Neural progenitor cell (in vitro differentiated cells): ENCODE measurements at regions not wholly inside any gene's neighbourhood (a gene's known extent, or its start where the extent isn't known, plus 50 kb on each side); places are given as distances from the start of the nearest gene placed in this dataset.

ENCODE experiments used
- DNase-seq: peaks from one replicate; pipeline ENCODE4 v3.0.0-alpha.2; 2016; ENCODE audit warnings: low spot score
- H2AFZ ChIP-seq: fragments of 200-600 bp; sonication (generic); replicated peaks from 2 replicates; pipeline ENCODE4 v1.6.1; 2016; ENCODE audit warnings: antibody characterized with exemption
- H3F3A ChIP-seq: fragments of 200-600 bp; sonication (generic); 2 replicates; pipeline ENCODE4 v1.6.1; 2016; ENCODE audit warnings: antibody characterized with exemption, low read depth
- H3K27ac ChIP-seq: fragments of 200-600 bp; sonication (generic); 2 replicates; pipeline ENCODE4 v1.5.1; 2016; ENCODE audit warnings: mild to moderate bottlenecking
- H3K27me3 ChIP-seq: fragments of 200-600 bp; sonication (generic); 2 replicates; pipeline ENCODE4 v1.6.1; 2016; ENCODE audit warnings: mild to moderate bottlenecking, moderate library complexity
- H3K36me3 ChIP-seq: fragments of 200-600 bp; sonication (generic); 2 replicates; pipeline ENCODE4 v1.5.1; 2016
- H3K4me1 ChIP-seq: fragments of 200-600 bp; sonication (generic); 2 replicates; pipeline ENCODE4 v1.6.1; 2016; ENCODE audit warnings: mixed run types
- H3K4me2 ChIP-seq: fragments of 200-600 bp; sonication (generic); 2 replicates; pipeline ENCODE4 v1.6.1; 2016
- H3K4me3 ChIP-seq: fragments of 200-600 bp; sonication (generic); 2 replicates; pipeline ENCODE4 v1.5.1; 2016
- H3K79me2 ChIP-seq: fragments of 200-600 bp; sonication (generic); 2 replicates; pipeline ENCODE4 v1.6.1; 2016; ENCODE audit warnings: low read depth
- H3K9ac ChIP-seq: fragments of 200-600 bp; sonication (generic); 2 replicates; pipeline ENCODE4 v1.6.1; 2016
- H3K9me3 ChIP-seq: fragments of 200-600 bp; sonication (generic); 2 replicates; pipeline ENCODE4 v1.5.1; 2016; ENCODE audit warnings: low read depth
- H4K20me1 ChIP-seq: fragments of 200-600 bp; sonication (generic); 2 replicates; pipeline ENCODE4 v1.6.1; 2016; ENCODE audit warnings: low read depth
- H3K27ac Mint-ChIP-seq: 3 replicates; pipeline ENCODE4 v1.8.0; 2021; ENCODE audit warnings: mixed read lengths
- H3K27me3 Mint-ChIP-seq: 2 replicates; pipeline ENCODE4 v1.8.0; 2022; ENCODE audit warnings: low read depth, mild to moderate bottlenecking, inconsistent platforms, moderate library complexity, mixed read lengths; ENCODE audit not compliant: insufficient read depth
- H3K36me3 Mint-ChIP-seq: 3 replicates; pipeline ENCODE4 v1.8.0; 2021; ENCODE audit warnings: mixed read lengths
- H3K4me1 Mint-ChIP-seq: 3 replicates; pipeline ENCODE4 v1.8.0; 2021; ENCODE audit warnings: mixed read lengths
- H3K4me3 Mint-ChIP-seq: 3 replicates; pipeline ENCODE4 v1.8.0; 2021; ENCODE audit warnings: mild to moderate bottlenecking, moderate library complexity, mixed read lengths
- H3K9me3 Mint-ChIP-seq: 3 replicates; pipeline ENCODE4 v1.8.0; 2020; ENCODE audit warnings: mixed read lengths
- EZH2 ChIP-seq: fragments of 200-600 bp; sonication (generic); IDR thresholded peaks from 2 replicates; pipeline ENCODE4 v1.6.1; 2017; ENCODE audit warnings: antibody characterized with exemption, mild to moderate bottlenecking, moderate library complexity
- EZH2phosphoT487 ChIP-seq: fragments of 200-600 bp; sonication (generic); IDR thresholded peaks from 2 replicates; pipeline ENCODE4 v1.6.1; 2017; ENCODE audit warnings: antibody characterized with exemption
- TF ChIP-seq, protein P1 (sequence below): fragments of 200-600 bp; sonication (generic); IDR thresholded peaks from 2 replicates; pipeline ENCODE4 v1.5.1; 2017; ENCODE audit warnings: antibody characterized with exemption, mild to moderate bottlenecking

DNA sequence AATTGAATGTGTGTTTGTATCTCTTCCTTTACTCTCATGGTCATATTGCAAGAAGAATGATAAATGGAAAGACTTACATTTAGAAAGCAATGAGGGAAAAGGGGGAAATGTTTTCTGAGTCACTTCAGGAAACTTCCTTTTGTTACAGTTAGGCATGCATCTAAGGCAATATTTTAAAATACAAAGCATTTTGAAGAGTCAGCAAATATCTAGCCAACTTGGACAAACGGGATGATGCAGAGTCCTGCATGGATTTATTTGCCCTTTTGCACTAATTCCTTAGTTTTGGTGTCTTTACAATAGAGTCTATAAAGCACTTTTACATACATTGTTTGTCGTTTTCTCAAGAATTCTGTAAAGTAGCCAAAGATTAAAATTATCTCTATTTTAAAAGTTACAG is 286.2 kb upstream of the UBE2E2 start:
- no peaks in the 10 kb centered on the region for H3K9me3 Mint-ChIP-seq
- H3K9ac ChIP-seq, result no peak overlapping the region
- no peaks in the 10 kb centered on the region for H3K36me3 ChIP-seq

DNA sequence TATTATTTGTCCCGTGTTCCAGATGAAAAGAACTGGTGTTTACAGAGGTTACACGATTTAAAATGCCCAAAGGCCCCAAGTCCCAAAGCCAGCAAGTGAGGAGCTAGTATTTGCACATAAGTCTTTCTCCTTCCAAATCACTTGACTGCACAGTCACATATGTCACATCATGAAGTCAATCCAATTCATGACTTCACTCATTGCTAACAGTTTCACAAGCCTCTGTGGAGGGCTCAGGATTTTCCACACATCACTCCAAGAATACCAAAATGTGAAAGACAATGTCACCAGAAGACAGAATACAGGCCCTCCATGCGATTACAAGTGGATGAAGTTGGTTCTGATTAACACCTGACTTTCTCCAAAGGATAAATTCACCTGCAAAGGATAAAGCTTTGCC is 283.1 kb upstream of the UBE2E2 start:
- Mint-ChIP-seq H3K4me3 (no peak overlapping the region), H3K36me3 (no peaks in the 10 kb centered on the region), H3K27ac (no peak overlapping the region), H3K9me3 (no peaks in the 10 kb centered on the region), H3K27me3 (no peaks in the 10 kb centered on the region), H3K4me1 (no peaks in the 10 kb centered on the region)
- Histone ChIP-seq H3K4me3 (no peak overlapping the region), H3K9me3 (no peaks in the 10 kb centered on the region), H3K9ac (no peak overlapping the region), H3K36me3 (no peaks in the 10 kb centered on the region), H3K27me3 (no peaks in the 10 kb centered on the region), H3K4me1 (no peaks in the 10 kb centered on the region), H4K20me1 (no peaks in the 10 kb centered on the region), H2AFZ (no peak overlapping the region), H3K27ac (no peak overlapping the region), H3K79me2 (no peaks in the 10 kb centered on the region), H3K4me2 (no peak overlapping the region), H3F3A (no peaks in the 10 kb centered on the region)
- no peak for DNase-seq
- TF ChIP-seq EZH2, result no peak
- TF ChIP-seq, protein P1, sequence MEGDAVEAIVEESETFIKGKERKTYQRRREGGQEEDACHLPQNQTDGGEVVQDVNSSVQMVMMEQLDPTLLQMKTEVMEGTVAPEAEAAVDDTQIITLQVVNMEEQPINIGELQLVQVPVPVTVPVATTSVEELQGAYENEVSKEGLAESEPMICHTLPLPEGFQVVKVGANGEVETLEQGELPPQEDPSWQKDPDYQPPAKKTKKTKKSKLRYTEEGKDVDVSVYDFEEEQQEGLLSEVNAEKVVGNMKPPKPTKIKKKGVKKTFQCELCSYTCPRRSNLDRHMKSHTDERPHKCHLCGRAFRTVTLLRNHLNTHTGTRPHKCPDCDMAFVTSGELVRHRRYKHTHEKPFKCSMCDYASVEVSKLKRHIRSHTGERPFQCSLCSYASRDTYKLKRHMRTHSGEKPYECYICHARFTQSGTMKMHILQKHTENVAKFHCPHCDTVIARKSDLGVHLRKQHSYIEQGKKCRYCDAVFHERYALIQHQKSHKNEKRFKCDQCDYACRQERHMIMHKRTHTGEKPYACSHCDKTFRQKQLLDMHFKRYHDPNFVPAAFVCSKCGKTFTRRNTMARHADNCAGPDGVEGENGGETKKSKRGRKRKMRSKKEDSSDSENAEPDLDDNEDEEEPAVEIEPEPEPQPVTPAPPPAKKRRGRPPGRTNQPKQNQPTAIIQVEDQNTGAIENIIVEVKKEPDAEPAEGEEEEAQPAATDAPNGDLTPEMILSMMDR, result no peak
- no peak for TF ChIP-seq EZH2phosphoT487

More for the DNA sequence above, 286.2 kb upstream of the UBE2E2 start:
- H3K27ac ChIP-seq, result no peak overlapping the region
- H3K27ac Mint-ChIP-seq, result no peak overlapping the region
- H3K4me3 ChIP-seq, result no peak overlapping the region
- DNase-seq, result no peak
- H3K36me3 Mint-ChIP-seq, result no peaks in the 10 kb centered on the region
- no peaks in the 10 kb centered on the region for H4K20me1 ChIP-seq
- no peaks in the 10 kb centered on the region for H3K4me1 Mint-ChIP-seq
- no peaks in the 10 kb centered on the region for H3F3A ChIP-seq
- no peaks in the 10 kb centered on the region for H3K79me2 ChIP-seq
- H3K4me1 ChIP-seq, result no peaks in the 10 kb centered on the region
- H3K9me3 ChIP-seq, result no peaks in the 10 kb centered on the region
- no peak overlapping the region for H3K4me3 Mint-ChIP-seq
- no peaks in the 10 kb centered on the region for H3K27me3 ChIP-seq
- no peak overlapping the region for H2AFZ ChIP-seq
- TF ChIP-seq EZH2phosphoT487, result no peak
- TF ChIP-seq EZH2, result no peak
- TF ChIP-seq, protein P1, result no peak
- no peak overlapping the region for H3K4me2 ChIP-seq
- H3K27me3 Mint-ChIP-seq, result no peaks in the 10 kb centered on the region

DNA sequence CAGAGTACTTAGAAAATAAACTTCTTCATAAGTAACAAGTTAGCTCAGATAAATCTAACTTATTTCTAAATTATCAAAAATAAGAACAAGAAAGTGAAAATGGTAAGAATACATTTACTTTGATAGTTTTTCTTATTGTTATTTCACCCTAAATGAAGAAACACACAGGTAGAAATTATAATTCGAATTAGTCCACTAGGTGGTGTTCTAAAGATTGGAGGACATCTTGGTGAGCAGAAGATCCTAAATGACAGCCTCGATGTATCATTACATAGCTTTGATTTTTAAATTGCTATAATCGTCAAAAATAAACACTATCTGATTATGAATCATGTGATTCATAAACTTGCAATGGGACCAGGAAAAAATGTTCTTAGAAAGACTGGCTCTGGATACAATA is 280.8 kb upstream of the UBE2E2 start:
- no peaks in the 10 kb centered on the region for H3F3A ChIP-seq
- H3K4me3 ChIP-seq, result no peak overlapping the region
- no peaks in the 10 kb centered on the region for H3K9me3 ChIP-seq
- H2AFZ ChIP-seq, result no peak overlapping the region
- H3K9ac ChIP-seq, result no peak overlapping the region
- H3K27me3 ChIP-seq, result no peaks in the 10 kb centered on the region
- H3K9me3 Mint-ChIP-seq, result no peaks in the 10 kb centered on the region
- no peaks in the 10 kb centered on the region for H3K27me3 Mint-ChIP-seq
- TF ChIP-seq, protein P1, result peak; percentile 53
- TF ChIP-seq EZH2 (no peak), EZH2phosphoT487 (no peak)
- DNase-seq, result peak; percentile 10
- H3K36me3 Mint-ChIP-seq, result no peaks in the 10 kb centered on the region
- H3K27ac Mint-ChIP-seq, result no peak overlapping the region
- no peaks in the 10 kb centered on the region for H3K79me2 ChIP-seq
- no peaks in the 10 kb centered on the region for H3K36me3 ChIP-seq
- H3K4me2 ChIP-seq, result no peak overlapping the region
- H3K27ac ChIP-seq, result no peak overlapping the region
- H4K20me1 ChIP-seq, result no peaks in the 10 kb centered on the region
- no peaks in the 10 kb centered on the region for H3K4me1 Mint-ChIP-seq
- H3K4me1 ChIP-seq, result no peaks in the 10 kb centered on the region
- H3K4me3 Mint-ChIP-seq, result no peak overlapping the region

DNA sequence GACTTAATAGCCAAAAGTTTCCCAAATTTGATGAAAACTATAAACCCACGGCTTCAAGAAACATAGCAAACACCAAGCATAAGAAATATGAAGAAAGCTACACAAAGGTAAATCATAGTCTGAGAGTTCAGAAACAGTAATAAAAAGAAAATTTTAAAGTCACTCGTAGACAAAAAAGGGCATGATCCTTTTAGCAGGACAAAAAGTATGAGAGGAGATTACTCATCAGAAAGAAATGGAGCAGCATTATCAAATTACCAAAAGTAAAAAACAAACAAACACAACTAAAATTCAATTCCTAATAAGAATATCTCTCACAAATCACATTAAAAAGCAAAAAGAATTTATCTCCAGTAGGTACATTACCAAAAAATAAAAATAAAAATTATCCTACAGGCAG is 279.4 kb upstream of the UBE2E2 start:
- no peak overlapping the region for H3K27ac Mint-ChIP-seq
- Histone ChIP-seq H3K9ac (no peak overlapping the region), H2AFZ (no peak overlapping the region), H4K20me1 (no peaks in the 10 kb centered on the region), H3K36me3 (no peaks in the 10 kb centered on the region), H3K27ac (no peak overlapping the region), H3K9me3 (no peaks in the 10 kb centered on the region), H3K4me2 (no peak overlapping the region), H3K79me2 (no peaks in the 10 kb centered on the region), H3F3A (no peaks in the 10 kb centered on the region), H3K4me3 (no peak overlapping the region), H3K4me1 (no peaks in the 10 kb centered on the region), H3K27me3 (no peaks in the 10 kb centered on the region)
- TF ChIP-seq, protein P1, result no peak
- TF ChIP-seq EZH2 (no peak), EZH2phosphoT487 (no peak)
- no peak for DNase-seq
- H3K4me1 Mint-ChIP-seq, result peaks cover 3% of the 10 kb centered on the region
- no peaks in the 10 kb centered on the region for H3K36me3 Mint-ChIP-seq
- H3K27me3 Mint-ChIP-seq, result no peaks in the 10 kb centered on the region
- no peak overlapping the region for H3K4me3 Mint-ChIP-seq
- no peaks in the 10 kb centered on the region for H3K9me3 Mint-ChIP-seq
